SK-N-SH treated with all-trans-retinoic acid at 6 μM for 48 hours (cell line): ENCODE measurements at regions not wholly inside any gene's neighbourhood (a gene's known extent, or its start where the extent isn't known, plus 50 kb on each side); places are given as distances from the start of the nearest gene placed in this dataset.

Experiments used
- ATAC-seq: fragments of 200-7000 bp; cut with Tn5 transposase; 3 replicates; pipeline ENCODE4 v1.9.1; 2020; ENCODE audit warnings: mild to moderate bottlenecking, moderate library complexity
- ARNTL ChIP-seq: fragments of 450-650 bp; formaldehyde crosslinking; IDR thresholded peaks from 2 replicates; pipeline ENCODE4 v1.5.0; 2020; ENCODE audit warnings: low read depth, mild to moderate bottlenecking, moderate library complexity, borderline replicate concordance
- BACH2 ChIP-seq: fragments of 250-450 bp; sonication (Bioruptor Pico); IDR thresholded peaks from 2 replicates; pipeline ENCODE4 v1.9.0; 2021; ENCODE audit warnings: mild to moderate bottlenecking, borderline replicate concordance
- CSDC2 ChIP-seq: fragments of 250-450 bp; sonication (Bioruptor Pico); IDR thresholded peaks from 2 replicates; pipeline ENCODE4 v1.5.0; 2020; ENCODE audit warnings: mild to moderate bottlenecking, moderate library complexity
- GLIS3 ChIP-seq: fragments of 250-450 bp; sonication (Bioruptor Pico); IDR thresholded peaks from 2 replicates; pipeline ENCODE4 v1.5.0; 2020; ENCODE audit warnings: mild to moderate bottlenecking, moderate library complexity
- ISL1 ChIP-seq: fragments of 250-450 bp; sonication (Bioruptor Pico); IDR thresholded peaks from 2 replicates; pipeline ENCODE4 v2.1.2; 2022; ENCODE audit warnings: mild to moderate bottlenecking, moderate library complexity
- OSR1 ChIP-seq: fragments of 250-450 bp; sonication (Bioruptor Pico); IDR thresholded peaks from 2 replicates; pipeline ENCODE4 v1.8.0; 2022; ENCODE audit warnings: moderate library complexity, mild to moderate bottlenecking, inconsistent platforms
- PPARA ChIP-seq: fragments of 250-450 bp; sonication (Bioruptor Pico); IDR thresholded peaks from 2 replicates; pipeline ENCODE4 v1.5.0; 2020; ENCODE audit warnings: mild to moderate bottlenecking, borderline replicate concordance
- SNAI2 ChIP-seq: fragments of 250-450 bp; sonication (Bioruptor Pico); IDR thresholded peaks from 2 replicates; pipeline ENCODE4 v1.5.0; 2020; ENCODE audit warnings: mild to moderate bottlenecking, moderate library complexity
- ZC3H10 ChIP-seq: fragments of 250-450 bp; sonication (Bioruptor Pico); IDR thresholded peaks from 2 replicates; pipeline ENCODE4 v1.5.1; 2021; ENCODE audit warnings: mild to moderate bottlenecking, moderate library complexity
- ZFP3 ChIP-seq: fragments of 250-450 bp; sonication (Bioruptor Pico); IDR thresholded peaks from 2 replicates; pipeline ENCODE4 v1.5.0; 2020; ENCODE audit warnings: mild to moderate bottlenecking, moderate library complexity
- ZFP30 ChIP-seq: fragments of 450-650 bp; formaldehyde crosslinking; IDR thresholded peaks from 2 replicates; pipeline ENCODE4 v1.5.0; 2022; ENCODE audit warnings: mild to moderate bottlenecking, moderate library complexity
- ZNF565 ChIP-seq: fragments of 450-650 bp; formaldehyde crosslinking; conservative IDR thresholded peaks from 2 replicates; pipeline ENCODE4 v1.5.0; 2020; ENCODE audit warnings: low read depth, mild to moderate bottlenecking, moderate library complexity
- ZNF70 ChIP-seq: fragments of 450-650 bp; formaldehyde crosslinking; IDR thresholded peaks from 2 replicates; pipeline ENCODE4 v1.5.0; 2020; ENCODE audit warnings: mild to moderate bottlenecking, moderate library complexity
- ZNF8 ChIP-seq: fragments of 450-650 bp; formaldehyde crosslinking; IDR thresholded peaks from 2 replicates; pipeline ENCODE4 v1.5.0; 2020; ENCODE audit warnings: mild to moderate bottlenecking, moderate library complexity
- TF ChIP-seq, protein P1 (sequence below): fragments of 250-450 bp; sonication (Bioruptor Pico); IDR thresholded peaks from 2 replicates; pipeline ENCODE4 v1.8.0; 2020; ENCODE audit warnings: mild to moderate bottlenecking, moderate library complexity, borderline replicate concordance
- TF ChIP-seq, protein P2 (sequence below): fragments of 250-450 bp; sonication (Bioruptor Pico); IDR thresholded peaks from 2 replicates; pipeline ENCODE4 v1.5.1; 2020; ENCODE audit warnings: low read depth, mild to moderate bottlenecking, moderate library complexity
- TF ChIP-seq, protein P3 (sequence below): fragments of 250-450 bp; sonication (Bioruptor Pico); IDR thresholded peaks from 2 replicates; pipeline ENCODE4 v1.5.0; 2020; ENCODE audit warnings: mild to moderate bottlenecking, moderate library complexity
- TF ChIP-seq, protein P4 (sequence below): fragments of 250-450 bp; sonication (Bioruptor Pico); IDR thresholded peaks from 2 replicates; pipeline ENCODE4 v1.5.1; 2021; ENCODE audit warnings: mild to moderate bottlenecking, moderate library complexity
- TF ChIP-seq, protein P5 (sequence below): fragments of 250-450 bp; sonication (Bioruptor Pico); IDR thresholded peaks from 2 replicates; pipeline ENCODE4 v1.8.0; 2021; ENCODE audit warnings: low read depth, mild to moderate bottlenecking, moderate library complexity, borderline replicate concordance

DNA sequence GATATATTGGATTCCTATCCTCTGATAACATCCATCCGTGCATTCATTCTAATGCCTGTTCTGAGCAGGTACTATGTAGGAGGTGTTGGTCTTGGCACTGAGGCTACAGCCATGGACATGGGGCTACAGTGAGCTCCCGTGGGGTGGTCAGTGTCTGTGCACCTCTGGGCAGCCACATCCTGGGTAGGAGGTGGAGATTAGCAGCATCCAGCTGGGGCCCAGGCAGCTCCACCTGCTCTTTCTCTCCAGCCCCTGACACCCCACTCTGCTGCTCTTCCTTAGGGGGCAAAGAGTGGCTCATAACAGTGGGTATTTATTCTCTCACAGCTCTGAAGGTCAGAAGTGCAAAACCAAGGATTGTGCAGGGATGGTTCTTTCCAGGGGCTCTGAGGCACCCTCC lies 292.0 kb upstream of the SFSWAP start:
- TF ChIP-seq, protein P1, sequence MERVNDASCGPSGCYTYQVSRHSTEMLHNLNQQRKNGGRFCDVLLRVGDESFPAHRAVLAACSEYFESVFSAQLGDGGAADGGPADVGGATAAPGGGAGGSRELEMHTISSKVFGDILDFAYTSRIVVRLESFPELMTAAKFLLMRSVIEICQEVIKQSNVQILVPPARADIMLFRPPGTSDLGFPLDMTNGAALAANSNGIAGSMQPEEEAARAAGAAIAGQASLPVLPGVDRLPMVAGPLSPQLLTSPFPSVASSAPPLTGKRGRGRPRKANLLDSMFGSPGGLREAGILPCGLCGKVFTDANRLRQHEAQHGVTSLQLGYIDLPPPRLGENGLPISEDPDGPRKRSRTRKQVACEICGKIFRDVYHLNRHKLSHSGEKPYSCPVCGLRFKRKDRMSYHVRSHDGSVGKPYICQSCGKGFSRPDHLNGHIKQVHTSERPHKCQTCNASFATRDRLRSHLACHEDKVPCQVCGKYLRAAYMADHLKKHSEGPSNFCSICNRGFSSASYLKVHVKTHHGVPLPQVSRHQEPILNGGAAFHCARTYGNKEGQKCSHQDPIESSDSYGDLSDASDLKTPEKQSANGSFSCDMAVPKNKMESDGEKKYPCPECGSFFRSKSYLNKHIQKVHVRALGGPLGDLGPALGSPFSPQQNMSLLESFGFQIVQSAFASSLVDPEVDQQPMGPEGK (CRISPR knock-in tag), result no peak
- TF ChIP-seq OSR1 (CRISPR knock-in tag), result no peak
- TF ChIP-seq SNAI2 (CRISPR knock-in tag), result no peak
- no peak for TF ChIP-seq ARNTL (CRISPR knock-in tag)
- no peak for TF ChIP-seq PPARA (CRISPR knock-in tag)
- TF ChIP-seq, protein P2, sequence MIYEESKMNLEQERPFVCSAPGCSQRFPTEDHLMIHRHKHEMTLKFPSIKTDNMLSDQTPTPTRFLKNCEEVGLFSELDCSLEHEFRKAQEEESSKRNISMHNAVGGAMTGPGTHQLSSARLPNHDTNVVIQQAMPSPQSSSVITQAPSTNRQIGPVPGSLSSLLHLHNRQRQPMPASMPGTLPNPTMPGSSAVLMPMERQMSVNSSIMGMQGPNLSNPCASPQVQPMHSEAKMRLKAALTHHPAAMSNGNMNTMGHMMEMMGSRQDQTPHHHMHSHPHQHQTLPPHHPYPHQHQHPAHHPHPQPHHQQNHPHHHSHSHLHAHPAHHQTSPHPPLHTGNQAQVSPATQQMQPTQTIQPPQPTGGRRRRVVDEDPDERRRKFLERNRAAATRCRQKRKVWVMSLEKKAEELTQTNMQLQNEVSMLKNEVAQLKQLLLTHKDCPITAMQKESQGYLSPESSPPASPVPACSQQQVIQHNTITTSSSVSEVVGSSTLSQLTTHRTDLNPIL, result no peak
- TF ChIP-seq, protein P3, sequence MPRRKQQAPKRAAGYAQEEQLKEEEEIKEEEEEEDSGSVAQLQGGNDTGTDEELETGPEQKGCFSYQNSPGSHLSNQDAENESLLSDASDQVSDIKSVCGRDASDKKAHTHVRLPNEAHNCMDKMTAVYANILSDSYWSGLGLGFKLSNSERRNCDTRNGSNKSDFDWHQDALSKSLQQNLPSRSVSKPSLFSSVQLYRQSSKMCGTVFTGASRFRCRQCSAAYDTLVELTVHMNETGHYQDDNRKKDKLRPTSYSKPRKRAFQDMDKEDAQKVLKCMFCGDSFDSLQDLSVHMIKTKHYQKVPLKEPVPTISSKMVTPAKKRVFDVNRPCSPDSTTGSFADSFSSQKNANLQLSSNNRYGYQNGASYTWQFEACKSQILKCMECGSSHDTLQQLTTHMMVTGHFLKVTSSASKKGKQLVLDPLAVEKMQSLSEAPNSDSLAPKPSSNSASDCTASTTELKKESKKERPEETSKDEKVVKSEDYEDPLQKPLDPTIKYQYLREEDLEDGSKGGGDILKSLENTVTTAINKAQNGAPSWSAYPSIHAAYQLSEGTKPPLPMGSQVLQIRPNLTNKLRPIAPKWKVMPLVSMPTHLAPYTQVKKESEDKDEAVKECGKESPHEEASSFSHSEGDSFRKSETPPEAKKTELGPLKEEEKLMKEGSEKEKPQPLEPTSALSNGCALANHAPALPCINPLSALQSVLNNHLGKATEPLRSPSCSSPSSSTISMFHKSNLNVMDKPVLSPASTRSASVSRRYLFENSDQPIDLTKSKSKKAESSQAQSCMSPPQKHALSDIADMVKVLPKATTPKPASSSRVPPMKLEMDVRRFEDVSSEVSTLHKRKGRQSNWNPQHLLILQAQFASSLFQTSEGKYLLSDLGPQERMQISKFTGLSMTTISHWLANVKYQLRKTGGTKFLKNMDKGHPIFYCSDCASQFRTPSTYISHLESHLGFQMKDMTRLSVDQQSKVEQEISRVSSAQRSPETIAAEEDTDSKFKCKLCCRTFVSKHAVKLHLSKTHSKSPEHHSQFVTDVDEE, result no peak
- TF ChIP-seq ZFP30 (CRISPR knock-in tag), result no peak
- no peak for TF ChIP-seq ISL1 (CRISPR knock-in tag)
- no peak for TF ChIP-seq ZNF565 (CRISPR knock-in tag)
- no peak for TF ChIP-seq ZC3H10
- TF ChIP-seq, protein P4, sequence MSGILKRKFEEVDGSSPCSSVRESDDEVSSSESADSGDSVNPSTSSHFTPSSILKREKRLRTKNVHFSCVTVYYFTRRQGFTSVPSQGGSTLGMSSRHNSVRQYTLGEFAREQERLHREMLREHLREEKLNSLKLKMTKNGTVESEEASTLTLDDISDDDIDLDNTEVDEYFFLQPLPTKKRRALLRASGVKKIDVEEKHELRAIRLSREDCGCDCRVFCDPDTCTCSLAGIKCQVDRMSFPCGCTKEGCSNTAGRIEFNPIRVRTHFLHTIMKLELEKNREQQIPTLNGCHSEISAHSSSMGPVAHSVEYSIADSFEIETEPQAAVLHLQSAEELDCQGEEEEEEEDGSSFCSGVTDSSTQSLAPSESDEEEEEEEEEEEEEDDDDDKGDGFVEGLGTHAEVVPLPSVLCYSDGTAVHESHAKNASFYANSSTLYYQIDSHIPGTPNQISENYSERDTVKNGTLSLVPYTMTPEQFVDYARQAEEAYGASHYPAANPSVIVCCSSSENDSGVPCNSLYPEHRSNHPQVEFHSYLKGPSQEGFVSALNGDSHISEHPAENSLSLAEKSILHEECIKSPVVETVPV (CRISPR knock-in tag), result no peak
- no peak for TF ChIP-seq CSDC2
- TF ChIP-seq, protein P5, sequence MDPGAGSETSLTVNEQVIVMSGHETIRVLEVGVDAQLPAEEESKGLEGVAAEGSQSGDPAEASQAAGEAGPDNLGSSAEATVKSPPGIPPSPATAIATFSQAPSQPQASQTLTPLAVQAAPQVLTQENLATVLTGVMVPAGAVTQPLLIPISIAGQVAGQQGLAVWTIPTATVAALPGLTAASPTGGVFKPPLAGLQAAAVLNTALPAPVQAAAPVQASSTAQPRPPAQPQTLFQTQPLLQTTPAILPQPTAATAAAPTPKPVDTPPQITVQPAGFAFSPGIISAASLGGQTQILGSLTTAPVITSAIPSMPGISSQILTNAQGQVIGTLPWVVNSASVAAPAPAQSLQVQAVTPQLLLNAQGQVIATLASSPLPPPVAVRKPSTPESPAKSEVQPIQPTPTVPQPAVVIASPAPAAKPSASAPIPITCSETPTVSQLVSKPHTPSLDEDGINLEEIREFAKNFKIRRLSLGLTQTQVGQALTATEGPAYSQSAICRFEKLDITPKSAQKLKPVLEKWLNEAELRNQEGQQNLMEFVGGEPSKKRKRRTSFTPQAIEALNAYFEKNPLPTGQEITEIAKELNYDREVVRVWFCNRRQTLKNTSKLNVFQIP (CRISPR knock-in tag), result no peak
- TF ChIP-seq GLIS3, result no peak
- TF ChIP-seq ZNF8 (CRISPR knock-in tag), result no peak
- no peak for TF ChIP-seq ZFP3 (CRISPR knock-in tag)
- no peak for TF ChIP-seq ZNF70 (CRISPR knock-in tag)
- ATAC-seq, result no peak

DNA sequence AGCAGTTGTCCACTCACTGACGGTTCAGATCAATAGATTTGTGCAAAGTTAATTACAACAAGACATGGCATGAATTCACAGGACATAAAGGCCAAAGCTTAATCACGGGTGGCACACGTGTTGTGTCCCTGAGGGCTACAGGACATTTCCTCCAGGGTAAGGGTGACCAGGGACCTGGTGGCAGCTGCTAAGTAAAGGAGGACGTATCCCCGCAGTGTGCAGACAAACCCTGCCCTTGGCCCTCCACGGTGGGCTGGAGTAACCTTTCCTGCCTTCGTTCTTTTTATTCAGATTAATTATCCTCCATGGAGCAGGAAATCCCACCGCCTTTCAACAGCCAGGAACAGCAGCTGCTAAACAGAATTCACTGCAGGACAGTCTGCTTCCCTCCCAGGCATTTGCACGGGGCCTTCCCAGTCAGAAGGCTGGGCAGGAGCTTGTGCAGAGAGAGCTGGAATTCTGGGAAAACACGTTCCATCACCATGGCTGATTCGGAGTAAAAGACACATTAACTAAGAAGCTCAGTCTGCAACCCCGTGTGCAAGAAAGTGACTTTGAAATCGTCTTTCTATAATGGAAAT lies 289.9 kb upstream of the SFSWAP start:
- ATAC-seq, result no peak
- TF ChIP-seq BACH2 (CRISPR knock-in tag) (no peak), ZNF8 (CRISPR knock-in tag) (no peak)
- TF ChIP-seq, protein P2, result no peak
- TF ChIP-seq, protein P1 (CRISPR knock-in tag), result no peak
